GM23338 (cell line): ENCODE measurements at regions not wholly inside any gene's neighbourhood (a gene's known extent, or its start where the extent isn't known, plus 50 kb on each side); places are given as distances from the start of the nearest gene placed in this dataset.

Source experiments
- ATAC-seq: fragments of 200-7000 bp; cut with Tn5 transposase; 3 replicates; pipeline ENCODE4 v1.9.1; 2020
- DNase-seq: peaks from one replicate; pipeline ENCODE4 v3.0.0-alpha.2; 2015; ENCODE audit warnings: low spot score
- H2AFZ ChIP-seq: fragments of 200-600 bp; sonication (generic); 2 replicates; pipeline ENCODE4 v1.8.0; 2016; ENCODE audit warnings: antibody characterized with exemption, mild to moderate bottlenecking, moderate library complexity
- H3F3A ChIP-seq: fragments of 200-600 bp; sonication (generic); replicated peaks from 2 replicates; pipeline ENCODE4 v1.8.0; 2017; ENCODE audit warnings: antibody characterized with exemption, mixed run types, low read depth
- H3K27ac ChIP-seq: fragments of 200-600 bp; sonication (generic); 2 replicates; pipeline ENCODE4 v1.6.1; 2016; ENCODE audit warnings: low read depth
- H3K27me3 ChIP-seq: fragments of 200-600 bp; sonication (generic); 2 replicates; pipeline ENCODE4 v1.8.0; 2016; ENCODE audit warnings: mild to moderate bottlenecking, mixed run types, moderate library complexity; ENCODE audit not compliant: insufficient read depth
- H3K36me3 ChIP-seq: fragments of 200-600 bp; sonication (generic); 2 replicates; pipeline ENCODE4 v1.8.0; 2016; ENCODE audit warnings: mild to moderate bottlenecking; ENCODE audit not compliant: insufficient read depth
- H3K4me1 ChIP-seq: fragments of 200-600 bp; sonication (generic); 2 replicates; pipeline ENCODE4 v1.8.0; 2016; ENCODE audit warnings: mild to moderate bottlenecking, moderate library complexity; ENCODE audit not compliant: insufficient read depth
- H3K4me2 ChIP-seq: fragments of 200-600 bp; sonication (generic); 2 replicates; pipeline ENCODE4 v1.7.1; 2017; ENCODE audit warnings: mixed run types
- H3K4me3 ChIP-seq: fragments of 200-600 bp; sonication (generic); 2 replicates; pipeline ENCODE4 v1.6.1; 2016; ENCODE audit warnings: mixed run types
- H3K79me2 ChIP-seq: fragments of 200-600 bp; sonication (generic); replicated peaks from 2 replicates; pipeline ENCODE4 v1.8.0; 2017; ENCODE audit warnings: mild to moderate bottlenecking; ENCODE audit not compliant: insufficient read depth
- H3K9me2 ChIP-seq: fragments of 200-600 bp; sonication (generic); 2 replicates; pipeline ENCODE4 v1.8.0; 2017; ENCODE audit not compliant: insufficient read depth
- H4K20me1 ChIP-seq: fragments of 200-600 bp; sonication (generic); replicated peaks from 2 replicates; pipeline ENCODE4 v1.8.0; 2017; ENCODE audit warnings: mild to moderate bottlenecking; ENCODE audit not compliant: insufficient read depth
- H3K27ac Mint-ChIP-seq: 2 replicates; pipeline ENCODE4 v1.8.0; 2020; ENCODE audit warnings: inconsistent platforms, mild to moderate bottlenecking, moderate library complexity, mixed read lengths
- H3K27me3 Mint-ChIP-seq: 3 replicates; pipeline ENCODE4 v1.8.0; 2022; ENCODE audit warnings: low read depth, mild to moderate bottlenecking, moderate library complexity, mixed read lengths, inconsistent platforms; ENCODE audit not compliant: insufficient read depth, poor library complexity
- H3K36me3 Mint-ChIP-seq: 3 replicates; pipeline ENCODE4 v1.8.0; 2021; ENCODE audit warnings: low read depth, mild to moderate bottlenecking, inconsistent platforms, moderate library complexity, mixed read lengths
- H3K4me1 Mint-ChIP-seq: 3 replicates; pipeline ENCODE4 v1.8.0; 2020; ENCODE audit warnings: mild to moderate bottlenecking, inconsistent platforms, mixed read lengths
- H3K4me3 Mint-ChIP-seq: 3 replicates; pipeline ENCODE4 v1.8.0; 2021; ENCODE audit warnings: moderate library complexity, mild to moderate bottlenecking, inconsistent platforms, mixed read lengths
- H3K9me3 Mint-ChIP-seq: 3 replicates; pipeline ENCODE4 v1.8.0; 2020; ENCODE audit warnings: moderate library complexity, mild to moderate bottlenecking, inconsistent platforms, mixed read lengths
- CREB1 ChIP-seq: fragments of 250-450 bp; sonication (Bioruptor Pico); IDR thresholded peaks from 2 replicates; pipeline ENCODE4 v1.5.0; 2020; ENCODE audit warnings: low read depth, mild to moderate bottlenecking, moderate library complexity
- ETS1 ChIP-seq: IDR thresholded peaks from 2 replicates; pipeline ENCODE4 v1.6.1; 2016; ENCODE audit warnings: antibody characterized with exemption
- EZH2 ChIP-seq: fragments of 200-600 bp; sonication (generic); IDR thresholded peaks from one replicate; pipeline ENCODE4 v1.8.0; 2017; ENCODE audit warnings: antibody characterized with exemption, mild to moderate bottlenecking, low read depth; ENCODE audit not compliant: unreplicated experiment
- EZH2phosphoT487 ChIP-seq: fragments of 200-600 bp; sonication (generic); IDR thresholded peaks from one replicate; pipeline ENCODE4 v1.8.1; 2018; ENCODE audit warnings: antibody characterized with exemption; ENCODE audit not compliant: unreplicated experiment
- JUNB ChIP-seq: IDR thresholded peaks from one replicate; pipeline ENCODE4 v1.6.1; 2016; ENCODE audit warnings: antibody characterized with exemption; ENCODE audit not compliant: unreplicated experiment
- NANOG ChIP-seq: IDR thresholded peaks from 2 replicates; pipeline ENCODE4 v1.6.1; 2016; ENCODE audit warnings: antibody characterized with exemption, borderline replicate concordance
- POLR2AphosphoS5 ChIP-seq: IDR thresholded peaks from 2 replicates; pipeline ENCODE4 v1.6.1; 2016; ENCODE audit warnings: antibody characterized with exemption, low read depth
- ZNF114 ChIP-seq: fragments of 250-450 bp; sonication (Bioruptor Pico); IDR thresholded peaks from 2 replicates; pipeline ENCODE4 v1.5.0; 2020; ENCODE audit warnings: mild to moderate bottlenecking, moderate library complexity
- ZNF331 ChIP-seq: fragments of 250-450 bp; sonication (Bioruptor Pico); IDR thresholded peaks from 2 replicates; pipeline ENCODE4 v1.5.0; 2020; ENCODE audit warnings: low read depth, mild to moderate bottlenecking, moderate library complexity
- ZNF462 ChIP-seq: fragments of 250-450 bp; sonication (Bioruptor Pico); IDR thresholded peaks from 2 replicates; pipeline ENCODE4 v1.5.0; 2020; ENCODE audit warnings: mild to moderate bottlenecking, moderate library complexity

- Mint-ChIP-seq H3K4me1 (peaks cover 5% of the 10 kb centered on the region; the same call in 2 of the 3 replicates), H3K36me3 (peaks cover 2% of the 10 kb centered on the region; the same call in 1 of the 3 replicates), H3K27ac (no peak overlapping the region), H3K4me3 (no peak overlapping the region), H3K27me3 (peaks cover 1% of the 10 kb centered on the region), H3K9me3 (peaks cover 17% of the 10 kb centered on the region)
- peaks cover 4% of the 10 kb centered on the region; the same call in 1 of the 2 replicates for H3K36me3 ChIP-seq
- no peaks in the 10 kb centered on the region for H3K4me1 ChIP-seq
- no peak overlapping the region for H3K4me2 ChIP-seq
- H3F3A ChIP-seq, result no peaks in the 10 kb centered on the region
- TF ChIP-seq ETS1 (no peak), ZNF462 (no peak), NANOG (no peak), POLR2AphosphoS5 (no peak)
- H3K79me2 ChIP-seq, result no peaks in the 10 kb centered on the region
- no peak overlapping the region for H3K4me3 ChIP-seq
- DNase-seq, result no peak
- H3K27me3 ChIP-seq, result no peaks in the 10 kb centered on the region
- no peak overlapping the region for H3K27ac ChIP-seq
- no peaks in the 10 kb centered on the region for H4K20me1 ChIP-seq
- no peak overlapping the region for H2AFZ ChIP-seq
- no peak for ATAC-seq
- peaks cover 11% of the 10 kb centered on the region; the same call in 1 of the 2 replicates for H3K9me2 ChIP-seq
These were observed 149.4 kb upstream of the GDF10 start for GRCh38 chr10:47150581-47150980.

DNA sequence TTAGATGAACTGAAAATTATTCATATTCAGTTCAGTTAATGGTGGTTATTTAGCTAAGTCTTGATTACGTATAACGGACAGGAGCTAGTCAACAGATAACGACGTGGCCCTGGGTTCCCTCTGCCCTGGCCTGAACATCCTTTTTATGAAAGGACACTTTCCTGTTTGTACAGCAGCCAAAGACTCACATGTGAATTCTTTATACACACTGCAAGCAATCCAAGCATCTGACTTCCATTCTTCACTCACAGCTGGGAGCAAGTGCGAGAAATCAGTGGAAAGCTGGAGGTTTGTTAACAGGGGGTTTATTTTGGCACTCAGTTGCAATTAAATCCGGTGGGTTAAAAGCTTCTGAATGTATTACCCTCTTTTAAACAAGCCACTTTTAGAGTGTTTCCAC lies 148.1 kb upstream of the GDF10 start:
- H3K36me3 ChIP-seq, result peaks cover 4% of the 10 kb centered on the region; the same call in 1 of the 2 replicates
- H3F3A ChIP-seq, result no peaks in the 10 kb centered on the region
- ATAC-seq (no peak), DNase-seq (no peak)
- no peaks in the 10 kb centered on the region for H4K20me1 ChIP-seq
- no peak overlapping the region for H3K4me3 ChIP-seq
- no peak overlapping the region for H2AFZ ChIP-seq
- peaks cover 9% of the 10 kb centered on the region; the same call in 1 of the 2 replicates for H3K9me2 ChIP-seq
- Mint-ChIP-seq H3K27me3 (peaks cover 1% of the 10 kb centered on the region), H3K4me1 (peaks cover 5% of the 10 kb centered on the region; the same call in 2 of the 3 replicates), H3K27ac (no peak overlapping the region), H3K4me3 (no peak overlapping the region), H3K36me3 (peaks cover 6% of the 10 kb centered on the region; the same call in 2 of the 3 replicates), H3K9me3 (peaks cover 29% of the 10 kb centered on the region)
- H3K4me2 ChIP-seq, result no peak overlapping the region
- no peak overlapping the region for H3K27ac ChIP-seq
- no peaks in the 10 kb centered on the region for H3K4me1 ChIP-seq
- H3K79me2 ChIP-seq, result no peaks in the 10 kb centered on the region
- no peaks in the 10 kb centered on the region for H3K27me3 ChIP-seq
- TF ChIP-seq EZH2, result no peak
- no peak for TF ChIP-seq ZNF331 (CRISPR knock-in tag)
- TF ChIP-seq JUNB, result no peak
- no peak for TF ChIP-seq ZNF114 (CRISPR knock-in tag)
- no peak for TF ChIP-seq CREB1 (CRISPR knock-in tag)
- no peak for TF ChIP-seq ETS1
- TF ChIP-seq EZH2phosphoT487, result no peak
- no peak for TF ChIP-seq NANOG
